Fibroblast of mammary gland (primary cell): ENCODE measurements at regions not wholly inside any gene's neighbourhood (a gene's known extent, or its start where the extent isn't known, plus 50 kb on each side); places are given as distances from the start of the nearest gene placed in this dataset.

Experiments
- DNase-seq: peaks from one replicate; pipeline ENCODE4 v3.0.0-alpha.2; 2010; ENCODE audit warnings: low read depth
- H3K4me3 ChIP-seq: 2 replicates; pipeline ENCODE4 v1.5.1; 2011; ENCODE audit warnings: low read depth, mild to moderate bottlenecking, low read length, moderate library complexity; ENCODE audit not compliant: control insufficient read depth
- TF ChIP-seq, protein P1 (sequence below): conservative IDR thresholded peaks from 2 replicates; pipeline ENCODE4 v1.5.1; 2011; ENCODE audit warnings: low read depth, low read length, inconsistent platforms; ENCODE audit not compliant: control insufficient read depth, insufficient read depth

DNA sequence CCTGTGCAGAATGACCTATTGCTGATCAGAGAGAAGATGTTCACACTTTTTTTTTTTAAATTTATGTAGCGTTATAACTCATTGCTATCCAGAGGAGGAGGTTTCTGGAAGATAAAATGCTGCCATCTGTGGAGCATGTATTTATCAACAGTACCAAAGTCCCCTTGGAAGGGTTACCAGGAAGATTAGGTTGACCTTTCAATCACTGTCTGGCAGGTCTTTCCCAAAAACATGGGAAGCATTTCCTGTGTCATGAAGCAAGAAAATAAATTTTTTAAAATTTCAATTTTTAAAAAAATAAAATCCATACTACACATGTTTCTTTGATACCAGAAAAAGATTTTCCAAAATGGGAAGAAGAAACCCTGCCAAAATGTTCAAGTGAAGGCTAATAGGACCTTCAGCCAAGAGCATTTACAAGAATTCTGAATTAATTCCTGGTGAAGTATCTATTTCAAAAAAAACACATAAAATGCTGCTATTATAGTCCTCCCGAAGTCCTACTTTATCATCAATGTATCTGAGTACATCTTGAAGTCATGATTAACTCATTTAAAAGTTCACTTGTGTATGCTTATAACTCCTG lies 143.9 kb upstream of the RND3 start:
- H3K4me3 ChIP-seq, result no peak overlapping the region
- TF ChIP-seq, protein P1, sequence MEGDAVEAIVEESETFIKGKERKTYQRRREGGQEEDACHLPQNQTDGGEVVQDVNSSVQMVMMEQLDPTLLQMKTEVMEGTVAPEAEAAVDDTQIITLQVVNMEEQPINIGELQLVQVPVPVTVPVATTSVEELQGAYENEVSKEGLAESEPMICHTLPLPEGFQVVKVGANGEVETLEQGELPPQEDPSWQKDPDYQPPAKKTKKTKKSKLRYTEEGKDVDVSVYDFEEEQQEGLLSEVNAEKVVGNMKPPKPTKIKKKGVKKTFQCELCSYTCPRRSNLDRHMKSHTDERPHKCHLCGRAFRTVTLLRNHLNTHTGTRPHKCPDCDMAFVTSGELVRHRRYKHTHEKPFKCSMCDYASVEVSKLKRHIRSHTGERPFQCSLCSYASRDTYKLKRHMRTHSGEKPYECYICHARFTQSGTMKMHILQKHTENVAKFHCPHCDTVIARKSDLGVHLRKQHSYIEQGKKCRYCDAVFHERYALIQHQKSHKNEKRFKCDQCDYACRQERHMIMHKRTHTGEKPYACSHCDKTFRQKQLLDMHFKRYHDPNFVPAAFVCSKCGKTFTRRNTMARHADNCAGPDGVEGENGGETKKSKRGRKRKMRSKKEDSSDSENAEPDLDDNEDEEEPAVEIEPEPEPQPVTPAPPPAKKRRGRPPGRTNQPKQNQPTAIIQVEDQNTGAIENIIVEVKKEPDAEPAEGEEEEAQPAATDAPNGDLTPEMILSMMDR, result no peak
- no peak for DNase-seq

DNA sequence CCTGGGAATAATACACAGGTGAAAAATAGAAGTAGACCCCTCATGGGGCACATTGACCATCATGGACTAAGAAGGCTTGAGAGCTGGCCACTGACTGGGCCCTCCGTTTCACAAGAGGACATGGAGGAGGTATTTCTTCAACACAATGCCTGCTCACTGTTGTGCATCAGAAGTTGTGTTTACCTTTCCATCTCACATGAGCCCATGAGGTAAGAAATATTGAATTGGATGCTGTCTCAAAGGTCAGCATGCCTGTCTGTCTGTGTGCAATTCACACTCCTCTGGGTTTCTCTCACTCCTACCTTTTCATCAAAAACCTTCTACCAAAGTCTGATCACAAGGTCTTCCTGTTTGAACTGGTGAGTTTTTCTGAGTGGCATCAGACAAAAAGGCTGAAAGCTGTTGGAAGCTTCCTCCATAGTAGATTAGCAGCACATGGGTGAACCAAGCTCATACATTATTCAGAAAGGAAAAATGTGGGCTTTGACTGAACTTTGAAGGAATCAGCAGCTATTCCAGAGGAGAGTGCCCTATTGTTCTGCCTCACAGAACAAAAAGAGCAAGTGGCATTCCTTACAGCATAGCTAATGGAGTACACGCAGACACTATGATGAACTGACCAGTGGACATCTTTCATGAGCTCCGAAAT lies 143.2 kb upstream of the RND3 start:
- TF ChIP-seq, protein P1, result no peak
- H3K4me3 ChIP-seq, result no peak overlapping the region
- DNase-seq, result peak; percentile 53

DNA sequence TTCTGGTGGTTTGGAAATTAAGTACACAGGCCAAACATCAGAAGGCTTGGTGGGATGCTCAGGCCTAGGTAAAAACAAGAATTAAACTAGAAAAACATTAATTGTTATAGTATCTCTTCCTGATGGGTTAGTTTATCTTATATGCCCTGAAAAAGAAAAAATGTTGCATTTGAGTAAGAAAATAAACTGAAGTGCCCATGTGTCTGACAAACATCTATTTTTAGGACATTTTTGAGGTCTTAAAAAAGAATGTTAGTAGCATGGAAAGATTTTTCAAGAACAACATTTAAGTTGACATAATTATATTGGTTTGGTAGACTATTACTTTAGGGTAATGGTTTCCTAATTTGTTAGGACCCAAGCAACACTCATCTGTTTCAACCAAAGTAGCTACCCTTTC lies 140.1 kb upstream of the RND3 start:
- no peak for DNase-seq
- TF ChIP-seq, protein P1, result no peak

DNA sequence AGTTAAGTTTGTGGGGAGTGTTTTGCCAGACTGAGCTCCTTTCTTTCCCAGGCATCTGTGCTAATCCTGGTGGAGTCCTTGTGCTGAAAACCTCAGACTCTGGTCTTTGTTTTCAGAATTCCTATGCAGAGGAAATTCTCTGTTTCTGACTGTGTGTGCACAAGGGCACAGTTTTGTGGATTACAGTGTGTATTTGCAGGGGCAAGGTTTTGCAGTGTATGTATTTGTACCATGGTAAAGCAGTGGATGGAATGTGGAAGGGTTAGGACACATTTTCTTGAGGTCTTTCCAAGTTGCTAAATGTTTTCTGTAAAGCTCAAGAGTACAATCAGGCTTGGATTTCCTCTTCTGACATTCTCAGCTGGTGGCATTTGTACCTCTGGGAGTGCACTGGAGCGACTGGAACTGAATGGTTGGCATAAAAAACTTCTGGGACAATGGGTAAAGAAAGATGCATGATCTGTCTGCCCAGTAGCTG lies 139.5 kb upstream of the RND3 start:
- TF ChIP-seq, protein P1, result no peak
- no peak for DNase-seq
- no peak overlapping the region for H3K4me3 ChIP-seq

More for the DNA sequence above, 140.1 kb upstream of the RND3 start:
- H3K4me3 ChIP-seq, result no peak overlapping the region

DNA sequence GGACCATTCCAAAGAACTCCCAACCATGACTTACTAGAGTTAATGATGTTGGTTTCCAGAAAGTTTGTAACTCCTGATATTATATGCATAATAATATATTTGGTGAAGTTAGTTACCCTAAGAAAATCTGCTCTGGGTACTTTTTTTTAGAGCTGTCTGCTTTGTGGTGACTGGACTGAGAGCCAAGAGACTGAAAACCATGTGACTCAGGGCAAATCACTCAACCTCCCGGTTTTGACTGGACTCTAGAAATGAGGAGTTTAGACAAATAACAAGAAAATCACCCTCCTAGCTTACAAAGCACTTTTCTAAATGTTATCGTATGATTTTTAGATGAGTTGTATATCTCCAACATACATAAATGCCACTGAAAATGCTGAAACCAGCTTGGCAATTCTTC lies 138.3 kb upstream of the RND3 start:
- TF ChIP-seq, protein P1, result no peak
- no peak overlapping the region for H3K4me3 ChIP-seq
- no peak for DNase-seq

DNA sequence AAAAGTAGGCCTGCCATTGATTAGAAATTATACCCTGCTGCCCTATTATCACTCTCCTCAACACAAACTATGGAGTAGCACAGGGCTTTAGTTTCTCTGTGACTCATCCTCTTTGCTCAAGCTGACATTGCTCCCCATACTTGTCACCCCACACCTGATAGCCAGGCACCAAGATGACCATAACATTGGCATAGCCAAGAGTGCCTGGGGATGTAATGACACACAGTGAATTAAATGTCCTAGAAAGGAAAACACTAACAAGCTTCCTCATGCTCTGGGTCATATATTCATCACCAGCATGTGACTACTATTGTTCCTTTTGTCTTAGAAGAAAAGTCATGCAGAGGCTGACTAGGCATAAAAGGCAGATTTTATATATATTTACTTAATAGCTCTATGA lies 137.8 kb upstream of the RND3 start:
- TF ChIP-seq, protein P1, result no peak
- H3K4me3 ChIP-seq, result no peak overlapping the region
- DNase-seq, result peak; percentile 54

DNA sequence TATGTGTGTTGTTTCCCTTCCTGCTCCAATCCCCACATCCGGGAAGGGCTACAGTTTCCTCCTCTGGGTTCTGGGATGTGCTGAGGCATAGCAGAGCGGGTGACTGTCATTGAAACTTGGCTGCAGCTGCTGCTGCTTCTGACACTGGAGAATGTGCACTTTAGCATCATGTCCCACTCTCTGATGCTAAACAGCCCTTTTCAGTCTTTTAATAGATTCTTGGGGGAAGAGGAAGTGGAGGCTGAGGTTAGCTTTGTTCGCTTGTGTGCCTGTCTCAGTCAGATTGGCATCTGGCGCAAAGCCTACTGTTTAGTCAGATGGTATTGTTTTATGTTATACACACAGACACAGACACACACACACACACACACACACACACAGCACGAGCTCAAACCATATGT lies 136.5 kb upstream of the RND3 start:
- TF ChIP-seq, protein P1, result no peak
- no peak overlapping the region for H3K4me3 ChIP-seq
- no peak for DNase-seq
